Left ventricle myocardium inferior (tissue), 1 donor: ENCODE measurements at regions not wholly inside any gene's neighbourhood (a gene's known extent, or its start where the extent isn't known, plus 50 kb on each side); places are given as distances from the start of the nearest gene placed in this dataset.

Source experiments
- DNase-seq: peaks from one replicate; pipeline ENCODE4 v3.0.0-alpha.2; 2020
- H3K27ac ChIP-seq: fragments of 200-600 bp; replicated peaks from 2 replicates; pipeline ENCODE4 v1.8.0; 2021
- H3K27me3 ChIP-seq: fragments of 200-600 bp; 2 replicates; pipeline ENCODE4 v1.8.0; 2021; ENCODE audit warnings: low read depth
- H3K36me3 ChIP-seq: fragments of 200-600 bp; 2 replicates; pipeline ENCODE4 v1.8.0; 2021
- H3K4me1 ChIP-seq: fragments of 200-600 bp; 2 replicates; pipeline ENCODE4 v1.8.0; 2021
- H3K4me3 ChIP-seq: fragments of 200-600 bp; 2 replicates; pipeline ENCODE4 v1.8.0; 2021; ENCODE audit warnings: mild to moderate bottlenecking, moderate library complexity
- H3K9me3 ChIP-seq: fragments of 200-600 bp; replicated peaks from 2 replicates; pipeline ENCODE4 v1.8.0; 2021
- intact Hi-C: fragments of 100-400 bp; cut with micrococcal nuclease; formaldehyde crosslinking; loops from one replicate; pipeline ENCODE4 v1.11.0; 2022
- TF ChIP-seq, protein P1 (sequence below): fragments of 200-600 bp; IDR thresholded peaks from 2 replicates; pipeline ENCODE4 v1.8.0; 2021; ENCODE audit warnings: antibody characterized with exemption, mild to moderate bottlenecking, borderline replicate concordance
- donor health status: DM: no; HTN: yes; CAD: no; lungs with severe emphysema.

DNA sequence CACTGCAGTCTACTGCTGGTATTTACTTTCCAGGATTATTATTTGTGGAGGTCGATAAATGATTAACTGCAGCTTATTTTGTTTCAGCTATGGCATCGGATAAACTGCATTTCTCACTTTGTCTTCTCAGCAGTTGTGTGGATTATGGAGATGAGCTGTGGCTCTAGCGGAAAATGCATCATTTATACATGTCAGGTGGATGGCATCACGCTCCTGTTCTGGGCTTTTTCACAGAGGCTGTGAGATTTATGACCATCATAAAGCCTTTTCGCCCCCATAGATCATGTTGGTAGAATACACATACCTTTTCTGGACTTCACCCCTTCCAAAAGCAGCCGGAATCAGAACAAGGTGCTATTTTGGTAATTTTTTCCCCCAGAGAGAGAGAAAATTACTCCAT is 118.8 kb upstream of the MAGEB18 start:
- DNase-seq = no peak
- no peak overlapping the region for H3K27ac ChIP-seq
- no peak overlapping the region for H3K4me3 ChIP-seq
- H3K9me3 ChIP-seq = no peaks in the 10 kb centered on the region
- H3K36me3 ChIP-seq = no peaks in the 10 kb centered on the region
- H3K4me1 ChIP-seq = no peaks in the 10 kb centered on the region
- TF ChIP-seq, protein P1, sequence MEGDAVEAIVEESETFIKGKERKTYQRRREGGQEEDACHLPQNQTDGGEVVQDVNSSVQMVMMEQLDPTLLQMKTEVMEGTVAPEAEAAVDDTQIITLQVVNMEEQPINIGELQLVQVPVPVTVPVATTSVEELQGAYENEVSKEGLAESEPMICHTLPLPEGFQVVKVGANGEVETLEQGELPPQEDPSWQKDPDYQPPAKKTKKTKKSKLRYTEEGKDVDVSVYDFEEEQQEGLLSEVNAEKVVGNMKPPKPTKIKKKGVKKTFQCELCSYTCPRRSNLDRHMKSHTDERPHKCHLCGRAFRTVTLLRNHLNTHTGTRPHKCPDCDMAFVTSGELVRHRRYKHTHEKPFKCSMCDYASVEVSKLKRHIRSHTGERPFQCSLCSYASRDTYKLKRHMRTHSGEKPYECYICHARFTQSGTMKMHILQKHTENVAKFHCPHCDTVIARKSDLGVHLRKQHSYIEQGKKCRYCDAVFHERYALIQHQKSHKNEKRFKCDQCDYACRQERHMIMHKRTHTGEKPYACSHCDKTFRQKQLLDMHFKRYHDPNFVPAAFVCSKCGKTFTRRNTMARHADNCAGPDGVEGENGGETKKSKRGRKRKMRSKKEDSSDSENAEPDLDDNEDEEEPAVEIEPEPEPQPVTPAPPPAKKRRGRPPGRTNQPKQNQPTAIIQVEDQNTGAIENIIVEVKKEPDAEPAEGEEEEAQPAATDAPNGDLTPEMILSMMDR = no peak
- H3K27me3 ChIP-seq = no peaks in the 10 kb centered on the region
- intact Hi-C loops = no loop called here

DNA sequence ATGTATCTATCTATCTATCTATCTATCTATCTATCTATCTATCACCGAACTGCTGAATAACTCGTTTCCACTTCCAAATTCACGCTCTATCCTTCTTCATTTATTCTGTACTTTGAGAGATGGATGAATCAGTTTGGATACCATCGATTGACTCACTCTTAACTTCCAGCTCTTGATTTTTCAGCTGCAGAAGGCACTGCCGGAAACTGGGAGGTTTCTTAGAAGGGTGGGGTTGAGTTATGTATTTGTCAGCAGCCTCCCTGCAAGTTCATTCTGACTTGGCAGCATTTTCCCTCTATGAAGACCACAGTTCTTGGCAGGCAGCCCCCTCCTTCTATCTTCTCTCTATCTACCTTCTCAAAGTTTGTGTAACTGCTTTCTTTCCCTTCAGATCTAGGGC is 112.0 kb upstream of the MAGEB18 start:
- no peaks in the 10 kb centered on the region for H3K9me3 ChIP-seq
- intact Hi-C loops = no loop called here
- no peak overlapping the region for H3K27ac ChIP-seq
- DNase-seq = no peak
- TF ChIP-seq, protein P1 = no peak
- H3K36me3 ChIP-seq = no peaks in the 10 kb centered on the region
- no peak overlapping the region for H3K4me3 ChIP-seq
- H3K4me1 ChIP-seq = no peaks in the 10 kb centered on the region
- H3K27me3 ChIP-seq = no peaks in the 10 kb centered on the region

DNA sequence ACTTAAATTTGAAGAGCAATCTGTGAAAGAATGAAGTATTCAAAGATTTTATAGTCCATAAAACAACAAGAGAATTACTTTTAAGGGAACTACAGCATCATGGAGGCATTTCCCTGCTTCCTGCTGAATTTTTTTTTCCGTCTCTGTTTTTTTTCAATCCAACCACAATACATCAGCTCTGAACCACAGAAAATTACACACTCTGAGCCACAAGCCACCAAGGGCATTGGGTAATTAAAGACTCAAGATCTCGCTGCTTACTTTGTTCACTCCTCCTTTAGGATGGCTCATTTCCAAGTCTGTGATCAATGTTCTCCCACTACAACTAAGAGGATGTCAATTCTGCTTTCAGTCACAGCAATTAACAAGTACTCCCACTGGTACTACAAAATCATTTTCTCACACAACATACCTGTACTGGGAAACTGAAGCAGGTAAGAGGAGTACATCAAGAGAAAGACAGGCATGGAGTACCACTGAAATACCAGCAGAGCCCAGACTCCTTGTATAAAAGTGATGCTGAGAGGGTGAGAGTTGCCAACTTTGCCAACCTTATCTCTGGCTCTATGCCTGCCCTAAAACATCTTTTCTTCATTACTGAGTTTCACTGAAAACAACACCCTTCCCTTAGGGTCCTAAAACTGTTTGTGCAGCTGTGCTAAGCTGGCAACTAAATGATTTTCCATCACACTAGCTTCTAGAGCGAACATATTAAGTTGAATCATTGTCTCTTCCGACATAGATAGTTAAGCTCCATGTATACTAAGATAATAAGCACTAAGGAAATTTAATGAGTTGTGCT is 105.8 kb upstream of the MAGEB18 start:
- intact Hi-C loops = no loop called here
- no peaks in the 10 kb centered on the region for H3K27me3 ChIP-seq
- no peaks in the 10 kb centered on the region for H3K36me3 ChIP-seq
- no peaks in the 10 kb centered on the region for H3K9me3 ChIP-seq
- H3K27ac ChIP-seq = no peak overlapping the region
- no peak overlapping the region for H3K4me3 ChIP-seq
- TF ChIP-seq, protein P1 = no peak
- DNase-seq = no peak
- no peaks in the 10 kb centered on the region for H3K4me1 ChIP-seq

DNA sequence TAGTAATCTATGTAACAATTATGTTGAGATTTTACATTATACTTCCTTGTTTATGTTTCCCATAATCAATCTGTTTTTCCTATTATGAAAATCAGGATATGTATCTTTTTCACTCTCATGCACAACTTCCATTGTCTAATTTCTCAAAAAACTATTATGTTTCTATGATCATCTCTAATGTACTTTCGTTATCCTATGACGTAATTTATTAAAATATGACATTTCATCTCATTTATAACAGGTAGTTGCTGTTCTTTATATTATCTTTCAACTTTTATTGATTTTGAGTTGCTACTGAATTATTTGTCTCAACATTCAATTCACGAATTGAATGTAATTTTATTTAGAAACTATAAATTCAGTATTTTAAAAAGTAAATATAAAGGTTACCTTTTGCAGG is 100.8 kb upstream of the MAGEB18 start:
- Histone ChIP-seq H3K27me3 (no peaks in the 10 kb centered on the region), H3K27ac (no peak overlapping the region), H3K4me1 (no peaks in the 10 kb centered on the region), H3K4me3 (no peak overlapping the region), H3K36me3 (no peaks in the 10 kb centered on the region), H3K9me3 (no peaks in the 10 kb centered on the region)
- no peak for DNase-seq
- TF ChIP-seq, protein P1 = no peak
- intact Hi-C loops = no loop called here

DNA sequence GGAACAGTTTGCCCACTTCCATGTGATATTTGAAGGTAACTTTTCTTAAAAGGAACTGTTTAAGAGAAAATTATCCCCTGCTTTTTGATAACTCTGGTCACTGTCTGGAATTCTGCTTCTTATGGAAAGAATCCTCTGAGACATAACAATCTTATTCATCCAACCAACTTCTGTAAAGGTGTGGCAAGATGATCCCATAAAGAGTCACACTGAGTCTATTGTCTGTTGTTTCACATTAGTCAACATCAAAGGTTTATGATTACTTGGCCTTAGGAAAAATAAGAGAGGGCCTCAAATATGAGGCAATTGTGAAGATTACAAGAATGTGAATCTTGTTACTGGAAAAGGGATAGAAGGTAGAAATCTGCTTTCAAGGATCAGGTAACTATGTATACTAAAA is 88.0 kb upstream of the MAGEB18 start:
- TF ChIP-seq, protein P1 = no peak
- intact Hi-C loops = no loop called here
- Histone ChIP-seq H3K27ac (no peak overlapping the region), H3K4me1 (no peaks in the 10 kb centered on the region), H3K4me3 (no peak overlapping the region), H3K36me3 (no peaks in the 10 kb centered on the region), H3K9me3 (no peaks in the 10 kb centered on the region), H3K27me3 (no peaks in the 10 kb centered on the region)
- DNase-seq = no peak
